GM21737 (cell line): ENCODE measurements at regions not wholly inside any gene's neighbourhood (a gene's known extent, or its start where the extent isn't known, plus 50 kb on each side); places are given as distances from the start of the nearest gene placed in this dataset.

Source experiments
- ATAC-seq: cut with Tn5 transposase; IDR thresholded peaks from one replicate; pipeline ENCODE4 v1.9.1; 2021; ENCODE audit warnings: mild to moderate bottlenecking, moderate library complexity; ENCODE audit not compliant: unreplicated experiment

- no peak for ATAC-seq
Observed at GRCh38 chr7:125412890-125413665, 483.5 kb upstream of the POT1 start.

- no peak for ATAC-seq
Observed at GRCh38 chr7:125409921-125410320, 480.3 kb upstream of the POT1 start.

GRCh38 chr7:125406111-125406510 lies 476.5 kb upstream of the POT1 start:
- no peak for ATAC-seq

GRCh38 chr7:125399408-125399807 lies 469.8 kb upstream of the POT1 start:
- ATAC-seq = no peak

DNA sequence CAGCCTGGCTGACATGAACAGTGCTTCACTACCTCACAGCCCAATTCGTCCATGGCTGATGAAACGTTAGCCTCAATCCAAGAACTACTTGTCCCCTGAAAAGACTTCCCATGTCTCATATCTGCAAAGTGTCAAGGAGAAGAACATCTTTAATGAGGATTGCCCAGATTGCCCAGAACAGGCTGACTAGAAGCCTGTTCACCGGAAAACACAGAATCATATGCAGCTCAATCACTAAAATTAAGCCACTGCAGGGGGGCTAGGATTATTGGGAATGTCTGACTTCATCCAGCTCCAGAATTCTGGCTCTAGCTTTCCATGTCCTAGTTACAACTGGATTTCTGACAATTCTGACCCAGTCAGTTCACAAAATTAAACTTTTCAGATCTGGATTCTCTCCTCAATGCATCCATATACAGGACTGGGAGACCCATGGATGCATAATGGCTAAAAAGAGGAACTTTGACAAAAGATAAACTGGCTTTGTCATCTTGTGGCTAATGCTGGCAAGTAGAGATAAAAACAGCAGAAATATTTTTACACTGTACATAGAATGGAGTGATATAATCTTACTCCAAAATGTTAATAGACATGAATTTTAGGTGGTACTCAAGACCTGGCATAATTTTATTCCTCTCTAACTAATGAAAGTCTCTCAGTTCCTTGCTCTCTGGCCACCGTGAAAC lies 467.0 kb upstream of the POT1 start:
- ATAC-seq = no peak

DNA sequence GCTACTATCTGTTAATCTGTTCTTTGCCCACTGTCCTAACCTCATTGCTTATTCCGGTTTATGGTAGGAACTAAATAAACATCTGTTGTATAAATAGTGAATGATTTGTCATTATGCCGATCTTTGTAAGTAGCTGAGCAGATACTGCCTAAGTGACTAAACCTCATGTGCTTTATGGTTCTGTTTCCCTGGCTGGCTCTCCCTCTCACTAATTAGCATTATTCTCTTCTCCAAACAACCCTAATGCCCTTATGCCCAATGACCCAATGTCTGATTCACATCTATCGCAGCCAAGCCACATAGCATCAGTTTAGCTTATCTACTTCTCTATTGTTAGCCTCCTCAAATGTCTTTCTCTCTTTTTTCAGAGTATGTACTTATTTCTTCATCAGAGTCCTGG lies 462.3 kb upstream of the POT1 start:
- ATAC-seq = no peak

GRCh38 chr7:125390981-125391380 lies 461.4 kb upstream of the POT1 start:
- no peak for ATAC-seq

- ATAC-seq = no peak
Observed at GRCh38 chr7:125386211-125386610, 456.6 kb upstream of the POT1 start.

DNA sequence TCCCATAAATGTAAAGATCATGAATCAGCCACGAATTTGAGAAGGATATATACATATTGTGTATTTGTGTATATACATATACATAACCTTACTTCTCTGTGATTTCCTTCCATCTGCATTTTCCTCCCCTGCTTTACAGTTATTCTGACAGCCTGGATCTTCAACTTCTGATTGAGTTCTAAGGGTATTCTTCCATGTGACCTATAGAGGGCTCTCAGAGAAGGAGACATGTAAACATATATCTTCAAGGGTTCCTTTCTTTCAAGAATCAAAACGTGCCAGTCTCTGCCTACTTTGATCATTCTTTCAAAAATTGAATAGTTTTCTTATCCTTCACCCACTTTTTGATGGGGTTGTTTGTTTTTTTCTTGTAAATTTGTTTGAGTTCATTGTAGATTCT lies 453.7 kb upstream of the POT1 start:
- ATAC-seq = no peak

GRCh38 chr7:125382401-125382800 lies 452.8 kb upstream of the POT1 start:
- no peak for ATAC-seq

GRCh38 chr7:125375942-125376341 lies 446.3 kb upstream of the POT1 start:
- ATAC-seq = no peak

DNA sequence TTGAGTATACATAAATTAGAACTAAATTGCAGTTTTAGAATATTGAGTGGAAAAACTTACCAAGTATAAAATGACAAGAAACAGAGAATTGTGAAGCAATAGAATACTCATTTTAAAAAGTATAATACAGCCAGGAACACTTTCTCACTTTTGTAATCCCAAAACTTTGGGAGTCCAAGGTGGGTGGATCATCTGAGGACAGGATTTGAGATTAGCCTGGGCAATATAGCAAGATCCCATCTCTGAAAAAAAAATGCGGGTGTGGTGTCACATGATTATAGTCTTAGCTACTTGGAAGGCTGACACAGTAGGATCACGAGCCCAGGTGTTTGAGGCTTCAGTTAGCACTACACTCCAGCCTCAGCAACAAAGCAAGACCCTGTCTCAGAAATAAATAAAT lies 440.9 kb upstream of the POT1 start:
- no peak for ATAC-seq

- no peak for ATAC-seq
Observed at GRCh38 chr7:125363873-125364272, 434.2 kb upstream of the POT1 start.

- ATAC-seq = no peak
Observed at GRCh38 chr7:125358551-125359167, 429.0 kb upstream of the POT1 start.

DNA sequence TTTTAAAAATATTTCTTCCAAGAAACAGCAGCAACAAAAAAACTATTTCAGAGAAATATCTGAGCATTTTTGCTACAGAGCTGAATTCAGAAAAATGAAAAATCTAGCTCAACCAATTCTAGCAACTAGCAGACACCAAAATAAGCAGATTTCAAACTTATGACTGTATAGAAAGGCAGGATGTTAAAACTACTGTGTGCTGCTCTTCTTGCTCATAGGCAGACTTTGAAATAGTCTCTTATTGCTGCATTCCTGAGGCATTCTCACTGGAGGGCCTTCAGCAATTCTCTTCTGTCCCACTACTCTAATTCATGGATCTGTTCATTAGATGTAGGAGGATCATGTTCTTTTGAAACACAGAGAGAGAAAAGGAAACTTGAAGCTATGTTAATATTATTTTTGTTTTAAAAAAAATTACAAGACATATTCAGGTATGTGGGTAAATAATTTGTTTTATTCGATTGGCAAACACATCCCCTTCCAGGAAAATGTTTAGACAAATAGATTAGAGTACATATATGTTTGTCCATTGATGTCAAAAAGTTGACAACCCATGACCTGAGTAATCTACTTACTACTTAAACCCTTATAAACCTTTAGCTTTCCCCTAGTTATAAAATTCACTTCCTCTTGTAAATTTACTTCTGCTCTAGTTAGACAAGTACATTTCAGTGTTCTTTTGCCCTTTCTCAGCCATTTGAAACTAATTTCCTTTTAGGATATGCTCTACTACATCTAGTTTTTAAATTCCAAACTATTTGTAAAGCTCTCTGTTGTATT lies 428.2 kb upstream of the POT1 start:
- no peak for ATAC-seq

DNA sequence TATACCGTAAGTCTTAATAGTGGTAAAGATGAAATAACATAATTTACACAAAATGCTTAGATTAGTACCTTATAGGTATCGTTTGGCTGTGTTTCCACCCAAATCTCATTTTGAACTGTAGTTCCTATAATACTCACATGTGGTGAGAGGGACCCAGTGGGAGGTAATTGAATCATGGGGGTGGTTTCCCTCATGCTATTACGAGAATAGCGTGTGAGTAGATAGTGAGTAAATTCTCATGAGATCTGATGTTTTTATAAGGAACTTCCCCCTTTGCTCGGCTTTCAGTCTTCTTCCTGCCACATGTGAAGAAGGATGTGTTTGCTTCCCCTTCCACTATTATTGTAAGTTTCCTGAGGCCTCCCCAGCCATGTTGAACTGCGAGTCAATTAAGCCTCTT lies 426.3 kb upstream of the POT1 start:
- no peak for ATAC-seq

- ATAC-seq = no peak
Observed at GRCh38 chr7:125347269-125347668, 417.6 kb upstream of the POT1 start.

- ATAC-seq = no peak
Observed at GRCh38 chr7:125338110-125338509, 408.5 kb upstream of the POT1 start.

DNA sequence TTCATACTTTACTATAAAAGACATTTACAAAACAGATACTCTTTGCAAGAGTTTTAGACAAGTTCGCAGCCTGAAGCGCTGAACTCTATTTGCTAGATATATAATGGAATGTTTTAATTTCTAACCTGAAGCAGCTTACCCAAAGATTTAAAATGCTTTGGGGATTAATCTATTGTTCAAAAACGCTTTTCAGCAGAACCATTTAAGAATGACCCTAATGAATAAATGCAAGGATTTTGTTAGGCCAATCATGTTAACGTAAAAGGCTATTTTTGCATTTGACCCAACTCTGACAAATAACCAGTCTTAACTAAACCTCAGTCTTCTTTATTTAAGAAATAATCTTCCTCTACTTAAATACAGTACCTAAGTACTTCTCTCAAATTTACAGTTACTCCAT lies 406.7 kb upstream of the POT1 start:
- no peak for ATAC-seq

DNA sequence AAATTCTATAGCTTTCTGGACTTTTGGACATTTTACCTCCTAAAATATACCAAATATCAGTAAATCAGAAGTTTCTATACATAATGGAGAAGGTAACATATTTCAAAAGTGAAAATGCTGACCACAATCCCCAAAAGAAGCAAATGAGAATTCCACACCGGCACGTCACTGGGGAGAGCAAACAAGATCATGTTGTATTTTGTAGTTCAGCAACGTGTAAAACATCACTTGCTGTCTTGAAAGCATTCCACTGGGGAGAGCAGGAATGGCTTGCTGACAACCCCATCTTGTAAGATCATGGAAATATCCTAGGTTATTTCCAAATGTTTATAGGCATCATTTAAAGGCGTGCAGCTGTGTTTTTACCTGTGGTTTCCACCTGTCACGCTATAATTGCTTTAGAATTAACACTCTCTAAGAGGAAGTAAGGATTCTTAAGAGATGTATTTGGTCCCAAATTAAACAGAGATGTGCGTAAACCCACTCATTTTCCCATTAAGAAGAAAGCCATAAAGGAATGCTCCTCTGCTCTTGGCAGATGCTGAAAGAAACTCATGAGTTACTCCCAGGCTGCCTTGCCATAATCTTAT lies 397.1 kb upstream of the POT1 start:
- ATAC-seq = no peak

DNA sequence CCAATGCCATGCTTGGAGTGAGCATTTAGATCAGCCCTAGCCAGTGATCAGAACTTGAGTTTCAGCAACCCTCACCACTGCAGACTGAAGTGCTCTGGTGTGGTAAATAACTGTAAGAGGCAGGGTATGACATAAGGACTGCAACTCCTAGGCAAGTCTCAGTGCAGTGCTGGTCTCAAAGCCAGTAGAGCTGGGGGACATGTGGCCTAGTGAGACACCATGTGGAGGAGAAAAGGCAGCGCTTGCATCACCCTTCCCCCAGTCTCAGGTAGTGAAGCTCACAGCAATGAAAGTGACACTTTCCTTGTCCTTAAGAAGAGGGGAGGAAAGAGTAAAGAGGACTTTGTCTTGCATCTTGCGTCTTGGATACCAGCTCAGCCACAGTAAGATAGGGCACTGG lies 386.8 kb upstream of the POT1 start:
- no peak for ATAC-seq
